ENCODE measurements at regions not wholly inside any gene's neighbourhood (a gene's known extent, or its start where the extent isn't known, plus 50 kb on each side); places are given as distances from the start of the nearest gene placed in this dataset.

DNA sequence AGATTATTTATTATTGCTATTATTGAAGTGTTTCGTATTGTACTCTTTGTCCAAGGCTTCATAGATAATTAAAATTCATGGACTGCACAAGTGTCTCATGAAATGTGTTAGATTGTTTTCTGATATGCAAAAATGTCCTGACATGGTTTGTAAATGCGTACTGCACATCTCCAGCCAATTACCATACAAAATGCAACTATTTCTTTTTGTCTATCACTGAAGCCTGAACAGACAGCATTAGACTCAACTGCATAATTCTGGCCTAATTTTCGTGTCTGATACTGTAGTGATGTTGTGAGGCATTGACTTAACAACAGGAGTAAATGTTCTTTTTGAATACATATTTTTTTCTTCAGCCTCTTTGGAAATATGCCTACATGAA lies 498.2 kb upstream of the CD180 start:
- no peak for DNase-seq (ENCODE audit: low spot score)

DNA sequence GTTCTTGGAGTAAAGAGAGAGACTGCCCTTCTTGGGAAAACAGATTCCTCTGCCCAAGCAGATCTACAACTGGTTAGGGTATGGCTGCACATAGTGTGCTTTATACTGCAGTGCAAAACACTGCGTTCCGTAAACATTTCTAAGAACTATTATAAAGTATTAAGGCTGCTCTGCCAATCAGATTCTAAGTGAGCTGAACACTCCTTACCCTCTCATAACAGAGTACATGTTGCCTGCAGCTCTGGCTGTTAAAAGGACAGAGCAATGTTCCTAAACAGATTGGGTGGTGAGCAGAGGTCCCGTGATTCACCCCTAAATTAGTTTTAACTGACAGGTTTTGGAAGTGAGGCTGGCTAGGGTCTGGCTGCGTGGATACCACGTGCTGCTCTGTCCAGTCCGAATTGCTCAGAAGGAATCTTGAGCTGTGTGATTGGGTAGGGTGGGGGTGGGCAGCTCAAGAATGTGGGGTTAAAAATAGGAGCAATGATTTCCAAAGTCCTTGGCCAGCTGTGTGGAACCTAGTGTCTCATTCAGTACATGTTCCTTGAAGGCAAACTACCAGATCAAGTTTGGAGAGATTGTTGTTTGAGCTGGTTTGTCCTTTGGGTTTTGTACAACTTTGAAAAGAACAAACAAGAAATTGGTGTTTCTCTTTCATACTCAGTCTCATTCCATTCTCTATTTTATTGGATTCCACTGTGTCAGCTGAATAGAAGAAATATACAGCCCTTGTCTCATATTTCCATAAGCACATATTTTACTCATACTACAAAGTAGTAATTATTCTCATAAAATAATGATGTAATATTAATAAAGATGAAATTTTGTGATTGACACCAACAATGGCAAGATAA lies 497.6 kb upstream of the CD180 start:
- peak; percentile 23 for DNase-seq (ENCODE audit: low spot score)

DNA sequence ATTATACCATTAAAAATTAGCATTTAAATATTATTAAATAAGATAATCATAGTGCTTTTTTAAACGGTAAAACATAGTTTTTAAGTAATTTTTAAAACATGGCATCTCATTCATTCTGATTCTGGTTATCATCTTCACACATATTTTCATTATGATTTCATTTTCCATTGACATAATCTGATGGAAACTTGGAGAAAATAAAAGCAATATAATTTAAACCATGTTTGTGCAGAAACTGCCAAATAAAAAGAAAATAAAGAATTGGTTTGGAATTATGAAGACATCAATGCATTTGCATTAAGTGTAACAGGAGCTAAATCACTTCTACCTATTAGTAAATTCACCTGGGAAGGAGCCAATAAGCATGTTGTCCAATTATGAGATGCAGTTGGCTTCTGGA lies 490.1 kb upstream of the CD180 start:
- no peak for DNase-seq (ENCODE audit: low spot score)

DNA sequence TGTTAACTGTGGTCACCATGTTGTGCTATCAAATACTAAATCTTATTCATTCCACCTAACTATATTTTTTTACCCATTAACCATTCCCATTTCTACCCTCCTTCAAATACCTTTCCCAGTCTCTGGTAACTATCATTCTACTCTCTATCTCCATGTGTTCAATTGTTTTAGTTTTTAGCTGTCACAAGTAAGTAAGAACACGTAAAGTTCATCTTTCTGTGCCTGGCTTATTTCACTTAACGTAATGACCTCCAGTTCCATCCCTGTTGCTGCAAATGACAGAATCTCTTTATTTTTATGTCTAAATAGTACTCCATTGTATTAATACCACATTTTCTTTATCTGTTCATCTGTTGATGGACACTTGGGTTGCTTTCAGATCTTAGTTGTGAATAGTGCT lies 485.1 kb upstream of the CD180 start:
- DNase-seq (ENCODE audit: low spot score) = no peak

DNA sequence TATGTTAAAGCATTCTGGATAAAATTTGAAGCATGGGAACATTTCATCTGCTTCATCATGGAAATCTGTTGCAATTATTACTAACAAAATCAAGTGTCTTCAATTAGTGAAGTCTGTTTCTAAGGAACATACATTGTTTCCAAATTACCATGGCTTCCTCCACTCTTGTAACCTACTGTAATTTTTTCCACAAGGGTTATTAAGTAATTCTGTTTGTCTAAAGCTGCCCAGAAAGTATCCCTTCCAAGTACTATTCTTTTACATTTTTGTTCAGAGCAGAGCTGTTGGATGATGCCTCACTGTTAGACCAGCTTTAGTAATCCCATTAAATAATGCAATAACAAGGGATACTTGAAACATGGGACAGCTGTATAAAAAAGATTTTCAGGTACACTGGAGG lies 483.5 kb upstream of the CD180 start:
- DNase-seq (ENCODE audit: low spot score) = no peak

DNA sequence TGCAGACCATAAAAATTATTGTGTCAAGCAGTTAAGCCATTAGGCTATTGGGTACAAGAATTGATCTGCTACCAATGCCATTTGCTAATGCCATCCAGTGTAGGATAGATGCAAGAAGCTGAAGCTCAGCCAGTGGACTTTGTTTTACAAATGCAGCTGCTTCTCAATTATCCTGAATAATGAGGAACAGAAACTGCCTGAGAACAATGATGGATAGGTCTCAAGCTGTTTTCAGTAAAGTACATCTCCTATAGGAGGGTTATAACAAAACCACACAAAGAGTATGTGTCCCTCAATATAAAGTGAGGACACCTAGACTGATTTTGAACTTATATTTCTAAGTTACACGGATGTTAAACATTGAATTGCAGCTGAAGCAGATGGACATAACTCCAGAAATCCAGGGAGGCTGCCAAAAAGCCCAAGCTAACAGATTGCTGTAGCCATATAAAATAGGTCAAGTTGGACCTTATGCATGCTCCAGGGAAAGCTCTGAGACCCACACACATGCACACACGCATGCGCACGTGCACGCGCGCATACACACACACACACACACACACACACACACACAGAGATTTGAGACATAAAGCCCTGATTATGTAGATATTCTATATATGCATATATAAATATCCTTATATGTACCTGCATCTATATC lies 482.7 kb upstream of the CD180 start:
- DNase-seq (ENCODE audit: low spot score) = no peak

DNA sequence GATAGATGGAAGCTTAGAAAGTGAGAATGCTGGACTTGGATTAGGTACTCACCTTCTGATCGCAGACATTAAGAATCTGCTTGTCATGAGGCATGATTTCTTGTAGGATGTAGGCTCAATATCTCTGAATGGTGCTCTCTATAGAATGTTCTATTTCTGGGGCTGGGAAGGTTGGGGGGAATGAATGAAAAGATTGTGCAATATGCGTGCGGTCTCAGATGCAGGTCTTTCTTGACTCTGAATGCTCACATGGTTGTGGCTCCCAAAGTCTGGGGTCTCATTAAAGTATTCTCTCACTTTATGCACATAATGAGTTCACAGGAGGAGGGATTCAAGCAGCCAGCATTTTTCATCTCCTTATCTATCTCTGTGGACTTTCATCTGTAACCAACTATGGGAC lies 482.0 kb upstream of the CD180 start:
- no peak for DNase-seq (ENCODE audit: low spot score)

DNA sequence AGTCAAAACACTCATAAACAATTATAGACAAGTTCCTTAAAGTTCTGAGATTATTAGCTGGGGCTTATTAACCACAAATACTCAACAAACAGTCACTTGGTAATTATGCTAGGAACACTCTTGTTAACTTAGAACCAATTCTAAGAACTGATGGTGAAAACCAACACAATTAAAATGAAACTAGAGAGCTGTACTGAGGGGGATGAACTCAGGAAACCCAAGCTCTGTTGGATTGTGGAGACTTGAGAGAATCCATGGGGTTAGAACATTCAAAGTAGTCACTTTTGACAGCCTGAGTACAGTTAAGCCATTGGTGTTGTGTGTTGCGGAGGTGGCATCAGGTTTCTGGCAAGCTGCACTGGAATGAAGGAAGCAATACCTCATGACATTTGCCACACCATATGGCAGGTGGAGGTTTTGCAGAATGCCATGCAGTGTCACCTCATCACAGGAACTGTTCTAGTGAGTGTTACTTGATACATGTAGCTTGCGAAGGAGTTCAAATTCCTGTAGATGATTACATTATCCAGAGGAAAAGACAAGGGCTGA lies 480.9 kb upstream of the CD180 start:
- no peak for DNase-seq (ENCODE audit: low spot score)

DNA sequence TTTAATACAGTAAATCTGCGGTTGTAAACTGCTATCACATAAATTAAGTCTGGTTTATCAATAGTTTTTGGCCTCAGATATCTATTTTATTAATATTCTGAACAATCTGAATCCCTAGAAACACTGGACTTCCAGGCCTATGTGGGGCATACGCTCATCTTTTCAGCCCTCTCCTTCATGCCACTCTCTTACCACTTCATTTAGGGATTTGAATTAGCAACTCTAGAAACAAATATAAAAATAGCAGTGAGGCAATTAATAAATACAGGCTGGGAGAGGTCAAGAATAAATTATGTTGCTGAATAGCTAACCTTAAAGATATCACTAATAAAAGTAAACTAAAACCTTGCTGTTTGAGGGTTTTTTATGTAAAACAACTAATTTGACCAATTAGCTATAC lies 480.3 kb upstream of the CD180 start:
- no peak for DNase-seq (ENCODE audit: low spot score)

DNA sequence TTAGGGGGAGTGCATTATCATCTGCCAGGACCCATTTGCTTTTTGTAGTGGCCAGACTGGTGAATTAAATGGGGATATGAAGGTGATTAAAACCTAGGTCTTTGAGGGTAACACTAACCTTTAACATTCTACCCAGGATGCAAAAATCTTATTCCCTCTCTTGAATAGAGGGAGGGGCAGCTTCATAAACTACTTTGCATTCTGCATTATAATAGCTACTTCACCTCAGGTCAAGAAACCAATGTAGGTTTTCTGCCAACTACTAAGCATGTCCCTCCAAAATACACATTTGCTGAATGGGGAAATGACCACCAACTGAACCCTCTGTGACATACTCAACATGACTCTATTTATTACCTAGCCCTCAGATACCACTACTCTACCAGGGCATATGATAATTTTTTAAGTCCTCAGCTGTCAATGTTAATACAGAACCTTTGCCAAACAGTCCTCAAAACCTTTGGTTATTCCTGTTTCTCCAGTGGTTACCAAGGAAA lies 477.6 kb upstream of the CD180 start:
- DNase-seq (ENCODE audit: low spot score) = no peak

DNA sequence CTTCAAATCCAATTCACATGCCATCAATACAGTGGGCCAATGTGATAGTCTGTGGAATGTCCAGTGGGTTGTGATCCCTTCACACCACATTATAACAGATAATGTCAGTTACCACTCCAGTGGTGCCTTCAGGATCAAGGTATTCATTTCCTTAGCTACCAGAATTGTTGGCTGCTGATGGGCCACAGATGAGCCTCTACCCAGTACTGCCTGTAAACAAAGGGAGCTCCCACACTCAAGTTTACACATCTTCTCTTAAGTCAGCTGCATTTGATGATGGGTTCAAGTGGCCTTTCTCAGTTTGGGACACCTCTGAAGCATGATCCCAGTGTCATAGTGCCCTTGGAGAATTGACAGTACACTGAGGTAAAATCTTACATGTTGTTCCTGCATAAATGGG lies 477.0 kb upstream of the CD180 start:
- DNase-seq (ENCODE audit: low spot score) = no peak

DNA sequence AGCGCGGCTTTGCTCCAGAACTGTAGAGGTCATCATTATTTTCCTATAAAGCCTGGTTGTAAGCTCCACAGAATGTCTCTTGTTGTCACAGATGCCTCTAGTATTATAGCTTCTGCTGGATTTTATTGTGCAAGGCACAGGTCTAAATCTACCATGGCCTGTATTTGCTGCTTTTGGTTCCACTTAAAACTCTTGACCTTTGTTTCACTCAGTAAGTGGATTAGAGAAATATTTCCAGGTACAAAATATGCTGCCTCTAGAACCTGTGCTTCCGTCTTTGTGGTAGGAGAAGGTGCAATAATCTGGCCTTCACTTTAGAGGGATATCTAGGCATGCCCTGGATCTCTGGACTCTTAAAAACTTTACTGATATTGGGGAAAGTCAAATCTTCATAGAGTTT lies 476.6 kb upstream of the CD180 start:
- DNase-seq (ENCODE audit: low spot score) = no peak

DNA sequence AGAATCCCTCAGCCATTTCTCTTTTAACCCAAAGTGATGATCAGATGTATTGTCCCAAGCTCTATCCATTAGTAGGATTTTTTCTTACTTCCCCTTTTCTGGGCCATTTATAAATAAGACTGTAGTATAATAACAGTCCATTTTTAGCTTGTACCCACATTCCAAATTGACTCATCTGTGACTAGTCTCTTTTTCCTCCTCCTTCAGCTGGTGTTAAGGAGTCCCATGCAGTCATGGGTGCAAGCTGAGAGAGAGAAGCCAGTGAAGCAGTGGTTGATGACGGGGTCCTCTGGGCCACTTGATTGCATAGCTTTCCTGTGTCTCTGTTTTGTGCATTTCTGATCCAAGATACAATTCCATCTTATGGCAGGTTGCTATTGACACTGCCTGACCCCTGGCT lies 476.0 kb upstream of the CD180 start:
- peak; percentile 14 for DNase-seq (ENCODE audit: low spot score)

DNA sequence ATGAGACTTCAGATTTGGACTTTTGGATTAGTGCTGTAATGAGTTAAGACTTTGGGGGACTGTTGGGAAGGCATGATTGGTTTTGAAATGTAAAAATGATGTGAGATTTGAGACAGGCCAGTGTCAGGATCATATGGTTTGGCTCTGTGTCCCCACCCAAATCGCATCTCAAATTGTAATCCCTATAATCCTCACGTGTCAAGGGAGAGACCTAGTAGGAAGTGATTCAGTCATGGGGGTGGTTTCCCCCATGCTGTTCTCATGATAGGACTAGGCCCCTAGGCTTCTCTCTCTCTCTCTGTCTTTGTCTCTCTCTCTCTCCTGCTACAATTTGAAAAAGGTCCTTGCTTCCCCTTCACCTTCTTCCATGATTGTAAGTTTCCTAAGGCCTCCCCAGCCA lies 473.3 kb upstream of the CD180 start:
- no peak for DNase-seq (ENCODE audit: low spot score)

DNA sequence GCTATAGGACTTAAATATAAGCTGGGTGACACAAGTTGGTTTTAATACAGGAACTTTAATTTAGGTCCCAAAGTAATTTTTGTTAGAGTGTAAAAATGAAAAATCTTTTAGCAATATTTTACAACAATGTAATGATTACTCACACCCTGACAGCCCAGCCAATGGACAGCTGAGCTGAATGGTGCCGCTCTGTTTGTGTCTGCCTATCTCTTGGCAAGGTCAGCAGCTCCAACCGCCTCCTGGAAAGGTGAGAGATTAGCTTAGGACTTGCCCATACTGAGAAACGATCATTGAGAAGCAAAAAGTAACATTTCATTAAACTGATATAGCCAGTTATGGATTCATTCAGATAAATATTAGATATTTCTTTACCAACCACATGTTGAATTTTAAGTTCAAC lies 463.6 kb upstream of the CD180 start:
- DNase-seq (ENCODE audit: low spot score) = no peak

DNA sequence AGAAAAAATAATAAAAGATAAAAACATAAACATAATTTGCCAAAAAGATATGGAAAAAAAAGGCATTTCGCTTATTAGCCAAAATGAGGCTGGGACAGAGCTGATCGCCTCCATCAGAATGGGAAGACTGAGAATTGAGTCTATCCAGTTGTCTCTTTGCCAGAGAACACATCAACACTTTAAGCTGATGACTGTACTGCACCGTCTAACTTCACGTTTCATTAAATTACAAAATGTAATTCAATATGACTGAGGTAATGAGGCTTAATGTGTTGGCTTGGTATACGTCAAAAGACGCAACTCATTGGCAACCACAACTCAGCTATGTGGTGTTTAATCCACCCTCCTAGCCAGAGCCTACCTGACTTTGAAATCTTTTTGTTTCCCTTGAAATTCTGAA lies 462.7 kb upstream of the CD180 start:
- no peak for DNase-seq (ENCODE audit: low spot score)

DNA sequence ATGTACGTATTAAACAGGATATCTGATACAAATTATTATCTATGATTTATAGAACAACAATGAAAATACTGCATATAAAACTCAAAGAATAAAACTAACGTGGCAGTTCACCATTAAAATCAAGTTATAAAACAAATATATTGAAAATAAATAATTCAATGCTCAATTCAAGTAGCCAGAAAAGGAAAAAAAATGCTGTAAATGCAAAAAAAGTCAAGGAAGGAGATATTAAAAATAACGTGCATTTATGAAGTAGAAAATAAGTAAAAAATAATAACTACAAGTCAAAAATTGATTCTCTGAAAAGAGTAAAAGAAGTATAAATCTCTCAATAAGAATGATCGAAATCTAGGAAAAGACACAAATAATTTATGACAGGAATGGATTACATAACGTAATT lies 460.5 kb upstream of the CD180 start:
- DNase-seq (ENCODE audit: low spot score) = no peak

DNA sequence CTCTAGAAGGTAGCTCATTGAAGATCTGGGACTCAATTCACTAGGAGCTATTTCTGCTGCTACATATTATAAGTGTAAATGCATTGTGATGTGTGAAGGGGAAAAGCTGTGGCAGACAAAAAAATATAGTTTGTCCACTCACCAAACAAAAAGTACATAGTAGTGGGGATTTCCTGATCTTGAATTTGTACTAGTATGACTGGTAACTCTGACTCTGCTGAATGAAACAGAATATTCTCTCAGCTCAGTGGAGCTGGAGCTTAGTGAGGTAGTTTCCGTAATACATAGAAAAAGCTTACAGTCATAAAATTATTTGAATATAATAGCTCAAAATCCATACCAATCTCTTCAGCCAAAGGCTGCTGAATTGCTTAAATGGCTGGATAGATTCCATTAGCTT lies 455.6 kb upstream of the CD180 start:
- DNase-seq (ENCODE audit: low spot score) = no peak

DNA sequence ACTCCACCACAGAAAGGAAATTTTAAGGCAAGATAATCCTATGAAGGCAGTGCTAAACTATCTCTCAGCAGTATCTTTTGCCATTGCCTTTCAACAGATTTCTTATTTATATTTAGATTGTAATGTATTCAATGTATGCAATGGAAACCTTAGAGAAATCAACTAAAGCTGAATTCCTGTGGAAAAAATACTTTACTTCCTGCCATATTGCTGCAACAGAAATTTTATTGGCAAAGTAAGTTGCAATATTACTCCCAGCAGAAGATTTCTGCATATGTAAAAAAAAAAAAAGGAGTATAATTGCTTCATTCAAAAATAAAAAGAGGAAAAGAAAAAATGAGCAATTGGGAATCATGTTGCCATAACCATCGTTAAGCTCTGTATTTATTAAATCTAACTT lies 454.6 kb upstream of the CD180 start:
- DNase-seq (ENCODE audit: low spot score) = no peak

DNA sequence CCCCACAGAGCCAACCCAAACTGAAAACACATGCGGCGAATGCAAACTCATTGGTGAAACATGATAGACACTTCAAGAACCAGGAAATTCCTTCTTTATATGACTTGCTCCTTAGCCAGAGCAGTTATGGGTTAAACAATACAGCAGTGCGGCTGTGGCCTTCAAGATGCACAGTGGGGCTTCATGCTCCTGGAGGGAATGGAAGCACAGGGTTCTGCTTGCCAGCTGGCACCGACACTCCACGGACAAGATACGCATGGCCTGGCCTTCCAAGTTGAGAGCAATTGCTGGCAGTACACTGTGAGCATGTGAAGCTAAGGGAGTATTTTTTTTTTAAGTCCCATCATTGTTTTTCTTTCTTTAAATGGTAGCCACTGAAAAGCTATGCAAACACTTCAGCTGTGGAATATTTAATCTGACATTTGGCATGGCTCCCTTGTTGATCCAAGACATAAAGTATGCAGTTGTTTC lies 451.6 kb upstream of the CD180 start:
- peak; percentile 57 for DNase-seq (ENCODE audit: low spot score)

DNA sequence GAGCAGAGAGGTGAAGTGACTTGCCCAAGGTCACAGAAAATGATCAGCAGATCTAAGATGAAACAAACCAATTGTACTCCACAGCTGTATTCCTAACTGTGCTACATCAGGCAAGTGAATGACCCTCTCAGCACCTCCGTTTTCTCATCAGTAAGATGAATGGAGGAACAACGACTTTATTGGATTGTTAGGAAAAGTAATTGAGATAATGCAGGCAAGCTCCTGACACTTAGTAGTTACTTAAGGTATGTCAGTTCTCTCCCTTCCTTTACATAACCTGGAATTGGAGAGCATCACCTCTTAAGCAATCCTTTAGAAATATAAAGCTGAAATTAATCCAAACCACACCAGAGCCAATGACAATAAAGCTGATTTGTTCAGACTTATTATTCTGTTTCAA lies 451.2 kb upstream of the CD180 start:
- DNase-seq (ENCODE audit: low spot score) = no peak

DNA sequence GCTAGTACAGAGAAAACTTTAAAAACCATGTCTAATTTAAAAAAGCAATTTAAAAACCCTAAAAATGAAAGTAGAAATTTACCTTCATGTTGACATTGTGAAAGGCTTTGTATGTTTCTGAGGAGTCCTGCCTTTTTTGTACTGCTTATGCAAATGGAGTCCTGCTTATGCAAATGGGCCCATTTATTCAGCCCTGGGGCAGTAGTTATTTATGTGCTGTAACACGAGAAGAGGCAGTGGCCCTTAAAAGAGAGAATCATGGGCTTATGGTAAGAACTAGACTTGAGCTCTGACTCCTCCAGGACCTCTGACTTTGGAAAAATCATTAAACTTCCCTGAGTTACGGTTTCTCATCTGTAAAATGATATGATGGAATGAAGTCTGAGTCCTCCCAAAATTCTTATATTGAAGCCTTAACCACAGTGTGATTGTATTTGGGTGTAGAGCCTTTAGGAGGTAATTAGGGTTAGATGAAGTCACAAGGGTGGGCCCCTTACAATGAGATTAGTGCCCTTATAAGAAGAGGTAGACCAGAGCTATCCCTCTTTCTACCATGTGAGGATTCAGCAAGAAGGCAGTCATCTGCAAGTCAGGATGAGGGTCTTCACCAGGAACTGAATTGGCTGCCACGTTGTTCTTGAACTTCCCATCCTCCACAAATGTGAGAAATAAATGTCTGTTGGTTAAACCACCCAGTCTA lies 447.8 kb upstream of the CD180 start:
- DNase-seq (ENCODE audit: low spot score) = no peak

DNA sequence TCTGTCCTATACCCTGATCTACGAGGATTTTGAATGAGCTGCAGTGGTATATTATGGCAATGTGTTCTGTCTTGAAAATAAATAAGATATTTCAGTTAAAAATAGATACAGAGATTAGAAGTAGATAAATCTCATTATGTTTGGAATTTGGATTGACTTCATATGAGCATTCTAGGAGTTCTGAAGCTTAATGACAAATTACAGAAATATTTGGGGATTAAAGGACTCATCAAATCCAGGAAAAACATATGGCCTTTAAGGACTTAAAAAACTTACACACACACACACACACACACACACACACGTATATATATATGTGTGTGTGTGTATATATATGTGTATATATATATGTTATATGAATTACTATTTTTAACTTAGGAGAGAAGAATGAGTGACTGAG lies 446.9 kb upstream of the CD180 start:
- DNase-seq (ENCODE audit: low spot score) = no peak
